Esophagus muscularis mucosa (tissue), 4 donors: ENCODE measurements at regions not wholly inside any gene's neighbourhood (a gene's known extent, or its start where the extent isn't known, plus 50 kb on each side); places are given as distances from the start of the nearest gene placed in this dataset.

Experiments used
- EP300 ChIP-seq: sonication (generic); formaldehyde crosslinking; IDR thresholded peaks from one replicate; pipeline ENCODE4 v1.6.1; 2017; ENCODE audit warnings: antibody characterized with exemption
- POLR2A ChIP-seq: fragments of 450-650 bp; IDR thresholded peaks from one replicate; pipeline ENCODE4 v1.6.1; 2017; ENCODE audit warnings: antibody characterized with exemption, moderate library complexity, mild to moderate bottlenecking, low read depth
- TF ChIP-seq, protein P1 (sequence below), 3 experiments: fragments of 200-600 bp in 2 of 3; fragments of 450-650 bp in 1 of 3; sonication (generic) in 2 of 3; IDR thresholded peaks; one replicate each; pipeline ENCODE4 v1.5.1; 2017 to 2019; ENCODE audit warnings: antibody characterized with exemption in 3 of 3, mild to moderate bottlenecking in 2 of 3, moderate library complexity in 1 of 3

- TF ChIP-seq, protein P1, sequence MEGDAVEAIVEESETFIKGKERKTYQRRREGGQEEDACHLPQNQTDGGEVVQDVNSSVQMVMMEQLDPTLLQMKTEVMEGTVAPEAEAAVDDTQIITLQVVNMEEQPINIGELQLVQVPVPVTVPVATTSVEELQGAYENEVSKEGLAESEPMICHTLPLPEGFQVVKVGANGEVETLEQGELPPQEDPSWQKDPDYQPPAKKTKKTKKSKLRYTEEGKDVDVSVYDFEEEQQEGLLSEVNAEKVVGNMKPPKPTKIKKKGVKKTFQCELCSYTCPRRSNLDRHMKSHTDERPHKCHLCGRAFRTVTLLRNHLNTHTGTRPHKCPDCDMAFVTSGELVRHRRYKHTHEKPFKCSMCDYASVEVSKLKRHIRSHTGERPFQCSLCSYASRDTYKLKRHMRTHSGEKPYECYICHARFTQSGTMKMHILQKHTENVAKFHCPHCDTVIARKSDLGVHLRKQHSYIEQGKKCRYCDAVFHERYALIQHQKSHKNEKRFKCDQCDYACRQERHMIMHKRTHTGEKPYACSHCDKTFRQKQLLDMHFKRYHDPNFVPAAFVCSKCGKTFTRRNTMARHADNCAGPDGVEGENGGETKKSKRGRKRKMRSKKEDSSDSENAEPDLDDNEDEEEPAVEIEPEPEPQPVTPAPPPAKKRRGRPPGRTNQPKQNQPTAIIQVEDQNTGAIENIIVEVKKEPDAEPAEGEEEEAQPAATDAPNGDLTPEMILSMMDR (IDR thresholded peaks at IDR 0.05): no peak
- TF ChIP-seq EP300 (no peak), POLR2A (no peak)
Measured at GRCh38 chr7:19560111-19560883, 148.5 kb downstream of the POLR1F start.
